ENCODE measurements at regions not wholly inside any gene's neighbourhood (a gene's known extent, or its start where the extent isn't known, plus 50 kb on each side); places are given as distances from the start of the nearest gene placed in this dataset.

DNA sequence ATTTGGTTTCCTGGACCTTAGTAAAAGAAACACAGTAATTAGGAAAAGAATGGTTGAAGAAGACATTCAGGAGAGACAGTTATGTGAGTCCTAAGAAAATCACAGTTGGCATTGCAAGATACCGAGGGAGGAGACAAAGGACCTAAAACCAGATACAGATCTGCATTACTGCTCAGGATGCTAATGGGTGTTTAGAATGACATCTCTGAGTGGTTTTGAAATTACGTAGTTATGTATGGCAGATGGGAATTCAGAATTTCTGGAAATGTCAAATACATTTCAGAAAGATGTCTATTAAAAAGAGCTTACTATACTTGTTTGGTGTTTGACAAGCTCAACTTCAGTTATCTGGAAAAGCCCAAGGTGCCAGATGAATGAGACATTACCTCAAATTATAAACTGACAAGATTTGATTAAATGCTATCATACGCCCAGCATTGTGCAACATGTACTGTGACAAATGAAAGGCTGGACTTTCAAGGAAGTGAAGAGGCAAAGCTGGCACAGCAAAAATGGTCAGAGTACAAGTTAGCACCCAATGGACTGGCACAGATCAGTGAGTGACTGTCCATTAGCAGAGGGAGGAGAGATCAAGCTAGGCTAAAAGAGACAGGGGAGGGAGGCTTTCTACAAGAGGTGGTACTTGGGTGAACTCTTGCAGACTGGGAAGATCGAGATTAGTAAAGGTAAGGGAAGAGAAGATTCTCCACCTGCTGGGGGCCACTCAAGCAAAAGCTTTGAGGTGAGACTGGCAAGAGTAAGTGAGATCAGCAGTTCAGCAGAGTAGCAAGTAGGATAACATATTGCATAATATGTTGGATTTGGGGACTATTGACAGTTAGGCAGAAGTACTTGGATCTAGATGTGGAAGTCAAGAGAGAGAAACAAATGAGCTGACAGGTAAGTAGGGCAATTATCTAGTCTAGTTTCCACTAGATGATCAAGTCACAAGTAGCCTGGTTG lies 168.9 kb downstream of the CYRIA start:
- no peak for DNase-seq

DNA sequence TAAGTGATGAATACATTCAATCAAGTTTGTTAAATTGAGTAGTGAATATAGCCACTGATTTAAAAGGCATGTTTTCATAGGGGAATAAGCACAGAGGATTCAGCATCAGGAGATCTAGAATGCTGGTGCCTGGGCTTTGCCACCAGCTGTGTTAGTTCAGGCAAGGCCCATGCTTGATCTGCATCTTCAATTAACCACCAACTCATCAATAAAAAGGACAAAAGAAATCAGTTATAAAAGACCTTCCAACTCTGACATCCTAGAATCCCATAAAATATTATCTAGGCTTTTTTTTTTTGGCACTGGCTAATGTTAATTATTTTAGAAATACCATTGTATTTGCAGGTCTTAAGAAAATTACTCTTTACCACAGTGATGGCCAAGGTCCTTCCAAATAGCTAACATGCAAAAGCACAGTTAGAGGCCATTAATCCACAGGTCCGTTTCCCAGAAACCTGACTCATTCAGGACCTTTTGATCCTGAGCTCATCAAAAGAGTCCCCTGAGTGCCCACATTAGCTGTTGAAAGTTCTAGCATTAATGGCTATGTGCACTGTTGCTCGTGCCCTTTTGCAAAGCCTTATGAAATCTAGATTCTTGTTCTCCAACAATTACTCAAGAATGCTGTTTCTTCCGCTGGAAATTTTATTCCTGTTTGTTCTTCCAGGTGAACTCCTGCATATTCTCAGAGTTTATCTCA lies 170.0 kb downstream of the CYRIA start:
- no peak for DNase-seq

GRCh38 chr2:16494836-16495508 lies 170.7 kb downstream of the CYRIA start:
- no peak for DNase-seq

DNA sequence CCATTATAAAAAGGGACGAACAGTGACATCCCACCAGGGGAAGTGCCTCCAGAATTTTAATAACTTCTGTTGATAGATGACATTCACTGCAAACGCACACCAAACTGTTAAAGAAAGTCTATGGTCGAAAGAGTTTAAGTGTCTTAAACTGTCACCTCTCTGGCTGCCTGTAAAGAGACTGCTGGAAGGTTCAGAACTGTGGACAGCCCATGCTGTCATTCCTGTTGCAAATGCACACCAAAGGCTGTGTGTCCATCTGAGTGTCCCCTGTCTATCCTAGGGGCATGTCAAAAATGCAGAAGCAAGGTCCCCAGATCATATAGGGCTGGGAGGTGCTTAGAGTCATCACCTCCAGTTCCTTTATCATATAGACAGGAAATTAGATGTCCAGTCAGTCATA lies 171.8 kb downstream of the CYRIA start:
- DNase-seq = no peak

DNA sequence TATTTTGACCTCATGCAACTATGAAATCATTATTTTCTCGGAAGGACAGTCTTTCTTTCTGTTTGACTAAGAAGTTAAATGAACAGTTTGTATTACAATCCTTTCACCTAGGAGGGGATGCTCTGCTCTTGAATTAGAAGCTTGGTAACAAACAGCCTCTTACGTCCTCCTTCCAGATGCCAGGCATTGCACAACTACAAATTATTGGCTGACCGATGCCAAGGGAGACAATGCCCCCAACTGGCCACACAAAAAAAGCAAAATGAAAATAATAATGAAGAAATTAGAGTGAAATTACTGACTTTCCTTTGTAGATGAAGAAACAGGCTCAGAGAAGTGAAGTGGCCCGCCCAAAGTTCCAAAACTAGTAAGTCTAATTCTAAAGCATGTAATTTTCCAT lies 177.9 kb downstream of the CYRIA start:
- DNase-seq = peak; percentile 4

DNA sequence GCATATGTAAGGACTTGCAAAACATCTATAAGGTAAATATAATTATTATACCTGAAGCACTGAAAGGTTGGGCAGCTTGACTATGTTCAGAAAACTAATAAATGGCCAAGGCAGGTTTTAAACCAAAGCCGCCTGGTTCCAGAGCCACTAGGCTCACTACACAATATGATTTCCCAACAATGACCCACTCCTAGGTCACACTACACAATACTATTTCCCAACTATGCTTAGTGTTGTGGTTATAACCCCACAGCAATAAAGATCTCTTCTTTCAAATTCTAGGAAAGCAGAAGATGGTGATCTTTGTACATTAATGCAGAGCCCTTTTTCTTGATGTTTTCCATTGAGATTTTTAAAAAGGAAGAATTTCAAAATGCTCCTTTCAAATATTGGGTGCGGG lies 180.4 kb downstream of the CYRIA start:
- DNase-seq = no peak

DNA sequence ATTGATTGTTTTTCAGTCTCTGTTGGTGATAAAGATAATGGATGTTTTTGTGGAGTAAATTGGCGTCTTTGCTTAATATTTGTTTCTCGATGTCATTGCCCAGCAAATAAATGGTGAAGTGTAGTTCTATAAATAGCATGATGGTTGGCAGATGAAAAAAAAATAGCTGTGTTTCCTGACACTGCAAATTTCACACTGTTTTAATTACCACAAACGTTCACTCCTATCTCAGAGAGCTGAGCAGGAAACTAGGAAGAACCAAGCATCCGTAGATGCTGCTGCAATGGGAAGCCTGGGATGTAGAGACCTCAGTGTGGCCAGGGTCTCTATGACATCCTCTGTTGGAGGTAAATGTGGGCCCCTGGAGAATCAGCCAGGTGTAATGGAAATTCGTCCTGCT lies 183.2 kb downstream of the CYRIA start:
- DNase-seq = no peak

- no peak for DNase-seq
Measured at GRCh38 chr2:16481351-16481750, 184.3 kb downstream of the CYRIA start.

DNA sequence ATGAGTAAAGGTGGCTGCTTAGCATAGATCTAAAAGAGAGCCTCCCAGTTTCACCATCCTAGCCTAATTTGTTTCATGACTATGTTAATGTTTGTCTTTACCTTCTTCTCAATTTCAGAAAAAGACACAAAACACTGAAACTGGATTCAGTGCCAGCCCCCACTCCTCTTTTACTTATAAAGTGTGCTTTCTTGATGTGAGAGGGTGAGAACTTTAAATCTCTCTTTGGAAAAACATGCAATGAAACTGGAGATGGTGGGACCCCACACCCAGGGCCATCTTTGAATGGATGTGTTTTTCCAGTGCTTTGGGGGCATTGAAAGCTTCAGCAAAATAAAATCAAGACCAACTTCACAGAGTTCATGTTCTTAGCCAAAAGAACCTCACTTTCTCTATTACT lies 185.9 kb downstream of the CYRIA start:
- no peak for DNase-seq

DNA sequence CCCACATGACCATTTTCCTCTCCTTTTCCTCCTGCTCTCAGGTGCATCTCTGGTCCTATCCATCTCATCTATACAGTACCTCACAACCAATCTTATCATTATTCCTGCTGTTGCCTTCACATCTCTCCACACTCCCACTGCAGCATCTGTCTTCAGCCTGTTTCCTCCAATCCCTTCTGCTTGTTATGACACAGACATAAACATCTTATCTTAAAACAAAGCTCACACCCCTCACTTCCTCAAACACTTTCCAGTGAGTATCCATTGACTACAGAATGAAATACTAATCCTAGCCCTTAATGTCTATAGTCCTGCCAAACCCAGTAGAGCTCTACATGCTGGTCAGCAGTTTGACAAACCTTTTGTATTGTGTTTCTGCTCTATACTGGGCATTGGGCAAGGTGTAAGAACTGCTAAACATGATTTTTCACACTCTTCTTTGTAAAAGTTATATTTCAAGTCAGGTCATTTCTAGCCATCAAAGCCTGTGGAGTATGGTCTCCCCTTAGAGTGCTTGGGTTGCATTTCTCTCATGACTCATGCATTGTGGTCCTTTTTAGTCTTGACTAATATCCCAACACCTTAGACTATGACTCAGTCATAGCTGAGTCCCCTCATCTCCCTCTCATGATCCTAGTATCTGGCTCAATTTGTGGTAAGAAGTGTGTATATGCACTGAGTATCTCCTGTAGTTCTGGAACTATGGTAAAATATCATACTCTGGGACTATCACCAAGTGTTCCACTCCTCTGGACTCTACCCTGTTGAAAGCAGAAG lies 187.0 kb downstream of the CYRIA start:
- DNase-seq = no peak

DNA sequence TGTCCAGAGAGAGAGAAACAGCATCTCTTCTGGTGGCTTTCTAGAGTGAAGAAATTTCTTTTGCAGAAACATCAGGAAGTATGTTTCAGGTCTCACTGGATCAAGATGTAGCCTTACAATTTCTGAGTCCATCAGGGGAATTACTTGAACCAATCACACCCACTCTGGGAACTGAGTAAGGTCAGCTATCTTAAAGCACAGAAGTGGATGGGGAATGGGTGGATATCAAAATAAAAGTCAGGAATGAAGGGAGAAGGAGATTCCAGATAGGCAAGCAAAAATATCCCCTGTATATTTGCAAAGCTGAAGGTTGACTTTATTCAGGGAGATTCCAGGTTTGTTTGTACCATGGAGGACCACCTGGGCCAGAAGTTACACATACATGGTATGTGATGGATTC lies 188.0 kb downstream of the CYRIA start:
- no peak for DNase-seq

- DNase-seq = no peak
Measured at GRCh38 chr2:16476866-16477265, 188.8 kb downstream of the CYRIA start.

DNA sequence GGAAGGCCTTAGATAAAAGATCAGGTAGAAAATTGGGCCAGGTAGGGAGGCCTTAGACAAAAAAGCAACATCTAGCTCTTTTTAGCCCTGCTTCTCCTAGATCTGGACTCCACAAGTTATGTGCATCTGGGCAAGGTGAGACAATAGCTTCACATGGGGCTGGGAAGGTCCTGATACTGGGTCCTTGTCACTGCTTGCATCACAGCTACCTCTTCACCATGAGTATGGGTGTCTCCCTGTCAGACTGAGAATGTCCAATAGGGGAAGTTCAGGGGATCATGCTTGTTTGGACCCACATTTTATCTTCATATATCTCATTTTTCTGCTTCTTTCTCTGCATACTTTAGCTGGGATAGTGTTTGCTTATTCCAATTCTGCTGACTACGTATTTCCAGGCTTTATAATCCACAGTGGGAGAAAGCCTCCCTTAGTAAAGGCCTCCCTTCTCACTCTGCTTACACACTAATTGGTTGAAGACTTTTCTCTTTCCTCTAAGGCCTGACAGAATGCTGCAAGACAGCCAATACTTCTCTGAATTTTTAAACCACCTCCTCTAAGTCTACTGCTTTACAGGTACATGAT lies 189.6 kb downstream of the CYRIA start:
- no peak for DNase-seq

DNA sequence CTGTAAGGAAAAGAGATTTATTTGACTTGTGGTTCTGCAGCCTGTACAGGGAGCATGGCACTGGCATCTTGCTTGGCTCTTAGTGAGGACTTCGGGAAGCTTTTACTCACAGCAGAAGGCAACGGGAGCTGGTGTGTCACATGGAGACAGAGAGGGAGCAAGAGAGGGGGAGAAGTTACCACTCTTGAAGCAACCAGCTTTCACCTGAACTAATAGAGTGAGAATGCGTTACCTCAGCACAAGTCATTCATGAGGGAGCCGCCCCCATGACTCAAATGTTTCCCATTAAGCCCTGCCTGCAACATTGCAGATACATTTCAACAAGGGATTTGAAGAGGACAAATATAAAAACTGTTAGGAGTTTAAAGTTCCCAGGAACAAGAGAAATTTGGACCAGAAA lies 190.0 kb downstream of the CYRIA start:
- no peak for DNase-seq

GRCh38 chr2:16473575-16473974 lies 192.1 kb downstream of the CYRIA start:
- DNase-seq = no peak

GRCh38 chr2:16470936-16471490 lies 194.6 kb downstream of the CYRIA start:
- no peak for DNase-seq

GRCh38 chr2:16466821-16467151 lies 198.8 kb downstream of the CYRIA start:
- no peak for DNase-seq

- no peak for DNase-seq
Measured at GRCh38 chr2:16466133-16466820, 199.4 kb downstream of the CYRIA start.

DNA sequence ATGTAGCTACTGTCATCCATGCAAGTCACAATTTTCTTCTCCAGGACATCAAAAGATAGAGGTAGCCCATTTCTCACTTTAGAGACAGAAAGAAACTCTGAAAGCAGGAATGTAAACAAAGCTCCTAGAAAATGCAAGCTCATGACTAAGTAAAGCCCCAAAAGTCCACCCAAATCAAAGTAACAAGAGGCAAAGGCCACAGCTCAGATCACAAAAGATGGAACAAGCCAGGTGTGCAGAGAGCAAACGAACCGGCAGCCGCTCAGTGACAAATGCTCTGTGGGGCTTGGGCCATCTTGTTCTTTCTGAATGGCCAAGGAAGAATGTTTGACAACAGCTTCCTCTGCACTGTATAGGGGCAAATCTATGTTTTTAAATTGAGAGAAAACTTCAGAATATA lies 201.0 kb downstream of the CYRIA start:
- DNase-seq = no peak

DNA sequence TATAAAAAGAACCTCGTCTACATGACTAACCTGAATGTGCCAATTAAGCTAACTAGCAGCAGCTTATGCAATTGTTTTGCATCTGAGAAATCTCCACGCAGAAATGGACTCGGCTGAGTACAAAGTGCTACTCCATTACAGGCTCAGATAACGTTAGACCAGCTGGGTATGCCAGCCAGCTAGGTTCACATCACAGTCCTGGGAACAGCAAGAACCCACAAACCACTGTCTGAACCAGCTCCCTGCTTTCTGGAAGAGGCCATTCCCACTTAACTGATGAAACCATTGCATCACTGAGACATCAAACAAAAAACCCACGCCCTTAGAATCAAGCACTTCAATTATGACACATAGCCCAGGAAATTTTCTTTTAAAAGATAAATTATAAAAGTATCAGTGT lies 202.7 kb downstream of the CYRIA start:
- no peak for DNase-seq

DNA sequence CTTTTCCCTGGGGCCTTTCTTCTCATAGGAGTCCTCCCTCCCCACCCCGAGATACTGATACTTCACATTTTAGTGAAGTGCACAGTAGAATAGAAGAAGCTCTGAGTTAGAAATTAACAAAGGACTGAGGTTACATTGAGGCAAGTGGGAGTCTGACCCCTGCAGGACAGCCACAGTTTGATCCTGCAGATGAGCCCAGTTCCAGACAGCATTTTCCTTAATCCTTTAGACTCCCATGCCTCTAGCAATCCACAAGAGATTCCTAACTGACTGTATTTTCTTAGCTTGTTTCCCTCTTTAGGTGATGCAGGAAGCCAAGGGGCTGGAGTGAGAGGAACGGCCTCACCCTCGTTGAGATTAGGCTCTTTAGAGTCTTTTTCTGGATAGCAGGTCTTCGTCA lies 204.0 kb downstream of the CYRIA start:
- DNase-seq = no peak

All from fibroblast of skin of back (primary cell).